ENCODE measurements at regions not wholly inside any gene's neighbourhood (a gene's known extent, or its start where the extent isn't known, plus 50 kb on each side); places are given as distances from the start of the nearest gene placed in this dataset.
A peak's percentile ranks its signal among the peaks of the same experiment; 100 is the strongest.
"Not testable (repeated sequence)": the region's sequence is repeated elsewhere in the genome, so short reads cannot be mapped to it uniquely, and the experiment has no call there.

DNA sequence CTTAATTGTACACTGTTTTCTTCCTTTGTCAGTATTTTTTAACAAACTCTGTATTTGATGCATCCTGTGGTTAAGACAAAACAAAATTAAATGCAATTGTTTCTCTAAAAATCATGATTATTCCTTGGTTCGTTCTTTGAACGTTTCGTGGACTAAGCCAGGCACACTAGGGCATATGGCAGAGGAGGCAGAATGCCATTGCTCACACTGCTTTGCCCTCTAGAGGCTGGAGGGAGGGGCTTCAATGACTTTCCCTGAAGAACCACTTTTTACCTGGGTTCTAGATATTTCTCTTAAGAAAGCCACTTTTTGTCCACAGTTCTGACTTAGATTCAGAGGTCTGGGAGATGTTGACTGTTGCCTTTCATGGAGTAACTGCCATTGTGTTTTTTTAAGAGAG, 236.2 kb upstream of the ADAMTSL1 start:
- no peak for DNase-seq

DNA sequence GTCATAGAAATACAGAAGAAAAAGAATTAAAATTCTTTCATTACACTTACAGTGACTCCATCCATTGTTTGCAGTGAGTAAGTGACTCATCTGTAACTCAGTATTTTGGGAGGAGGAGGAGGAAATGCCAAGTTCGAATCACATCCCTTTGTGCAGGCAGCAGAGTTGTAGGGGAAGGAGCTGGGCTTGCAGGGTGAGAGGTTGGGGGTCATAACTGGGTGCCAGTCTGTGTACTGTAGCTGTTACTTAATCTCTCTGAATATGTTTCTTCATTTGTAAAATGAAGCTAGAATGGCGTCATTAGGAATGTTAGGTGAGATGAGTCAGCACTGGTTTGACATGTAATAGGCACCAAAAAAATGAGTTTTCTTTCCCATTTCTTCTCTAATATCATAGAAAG, 235.7 kb upstream of the ADAMTSL1 start:
- DNase-seq: no peak

DNA sequence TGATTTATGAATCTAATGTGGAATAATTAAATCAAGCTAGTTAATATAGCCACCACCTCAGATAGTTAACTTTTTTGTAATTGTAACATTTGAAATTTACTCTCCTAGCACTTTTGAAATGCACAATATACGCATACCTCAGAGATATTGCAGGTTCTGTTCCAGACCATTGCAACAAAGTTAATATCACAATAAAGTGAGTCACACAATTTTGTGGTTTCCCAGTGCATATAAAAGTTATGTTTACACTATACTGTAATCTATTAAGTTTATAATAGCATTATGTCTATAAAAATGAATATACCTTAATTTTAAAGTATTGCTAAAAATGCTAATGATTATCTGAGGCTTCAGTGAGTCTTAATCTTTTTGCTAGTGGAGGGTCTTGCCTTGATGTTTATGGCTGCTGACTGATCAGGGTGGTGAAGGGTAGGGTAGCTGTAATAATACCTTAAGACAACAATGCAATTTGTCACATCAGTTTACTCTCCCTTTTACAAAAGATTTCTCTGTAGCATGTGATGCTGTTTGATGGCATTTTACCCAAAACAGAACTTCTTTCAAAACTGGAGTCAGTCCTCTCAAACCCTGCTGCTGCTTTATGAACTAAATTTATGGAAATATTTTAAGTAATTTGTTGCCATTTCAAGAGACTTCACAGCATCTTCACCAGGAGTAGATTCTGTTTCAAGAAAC, 235.1 kb upstream of the ADAMTSL1 start:
- DNase-seq: no peak

DNA sequence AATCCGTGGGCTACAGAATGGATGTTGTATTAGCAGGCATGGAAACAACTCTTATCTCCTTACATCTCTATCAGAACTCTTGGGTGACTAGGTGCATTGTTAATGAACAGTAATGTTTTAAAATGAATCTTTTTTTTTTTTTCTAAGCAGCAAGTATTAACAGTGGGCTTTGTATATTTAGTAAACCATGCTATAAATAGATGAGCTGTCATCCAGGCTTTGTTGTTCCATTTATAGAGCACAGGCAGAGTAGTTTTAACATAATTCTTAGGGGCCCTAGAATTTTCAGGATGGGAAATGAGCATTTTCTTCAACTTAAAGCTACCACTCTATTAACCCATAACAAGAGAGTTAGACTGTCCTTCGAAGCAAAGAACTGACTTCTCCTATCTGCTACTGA, 233.7 kb upstream of the ADAMTSL1 start:
- no peak for DNase-seq

DNA sequence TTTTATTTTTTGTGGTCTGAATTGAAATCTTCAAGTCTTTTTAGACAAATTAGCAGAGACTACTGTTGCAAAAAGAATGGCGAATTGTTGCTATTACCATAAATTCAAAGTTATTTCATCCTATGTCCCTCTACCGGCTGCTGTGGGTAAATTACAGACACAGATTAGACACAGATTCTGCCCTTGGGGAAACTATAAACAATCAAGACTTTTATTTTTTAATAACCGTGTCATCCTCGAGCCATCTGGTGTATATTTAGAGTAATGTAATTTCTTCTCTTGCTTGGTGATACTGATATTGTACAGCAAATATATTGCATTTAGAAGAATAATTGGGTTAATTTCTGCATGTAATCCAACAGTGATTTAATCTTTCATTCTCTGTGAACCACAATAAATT, 228.0 kb upstream of the ADAMTSL1 start:
- no peak for DNase-seq

DNA sequence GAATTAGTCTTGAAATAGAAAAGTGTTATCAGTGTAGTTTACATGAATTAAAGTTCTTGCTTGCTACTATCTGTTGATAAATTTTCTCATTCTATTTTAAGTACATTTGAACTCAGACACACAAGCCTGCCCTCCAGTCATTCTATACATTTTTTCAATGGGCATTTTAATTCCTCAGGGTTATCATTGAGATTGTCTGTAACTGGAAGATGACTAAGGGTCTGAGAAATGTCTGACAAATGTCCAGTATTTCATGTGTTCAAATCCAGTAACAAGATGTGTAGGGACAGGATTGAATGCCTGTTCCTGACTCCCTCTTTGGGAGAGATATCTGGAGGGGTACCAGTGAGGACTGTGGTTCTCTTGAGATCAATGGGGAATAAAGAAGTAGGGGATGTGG, 223.9 kb upstream of the ADAMTSL1 start:
- DNase-seq: no peak

DNA sequence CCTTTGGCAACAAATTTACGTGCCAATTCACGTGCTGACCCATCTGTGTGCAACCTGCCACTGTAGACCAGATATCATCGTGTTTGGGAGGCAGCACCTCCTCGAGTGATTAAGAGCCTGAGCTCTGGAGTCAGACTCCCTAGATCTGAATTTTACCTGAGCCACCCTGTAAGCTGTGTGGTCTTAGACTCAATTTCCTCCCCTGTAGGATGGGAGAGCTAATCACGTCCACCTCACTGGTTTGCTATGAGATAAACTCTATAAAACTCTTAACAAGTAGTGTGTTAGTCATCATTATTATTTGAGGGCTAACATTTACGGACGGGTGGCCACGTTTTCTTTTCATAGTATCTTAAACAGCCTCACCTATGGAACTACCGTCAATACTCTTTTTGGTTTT, 220.0 kb upstream of the ADAMTSL1 start:
- no peak for DNase-seq

DNA sequence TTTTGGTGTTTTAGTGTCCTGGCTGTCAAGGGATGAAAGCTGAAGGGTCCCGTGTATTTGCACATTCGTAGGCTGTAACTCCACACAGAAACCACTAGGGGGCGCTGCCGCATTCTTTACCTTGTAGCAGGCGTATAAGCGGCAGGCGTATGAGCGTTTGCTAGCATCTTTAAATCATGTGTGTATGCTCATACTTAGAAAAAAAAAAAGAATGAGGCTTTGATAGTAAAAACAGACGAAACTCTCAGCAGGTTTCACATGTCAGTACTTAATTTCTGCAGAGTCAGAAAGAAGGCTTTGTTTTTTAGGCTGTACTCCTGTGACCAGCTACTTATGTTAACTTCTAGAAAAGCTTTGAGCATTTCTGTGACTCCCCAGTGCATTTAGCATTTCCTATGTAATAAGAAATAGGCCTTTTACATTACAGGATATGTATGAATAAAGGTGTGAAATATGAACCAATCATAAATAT, 218.8 kb upstream of the ADAMTSL1 start:
- peak; percentile 67 for DNase-seq

DNA sequence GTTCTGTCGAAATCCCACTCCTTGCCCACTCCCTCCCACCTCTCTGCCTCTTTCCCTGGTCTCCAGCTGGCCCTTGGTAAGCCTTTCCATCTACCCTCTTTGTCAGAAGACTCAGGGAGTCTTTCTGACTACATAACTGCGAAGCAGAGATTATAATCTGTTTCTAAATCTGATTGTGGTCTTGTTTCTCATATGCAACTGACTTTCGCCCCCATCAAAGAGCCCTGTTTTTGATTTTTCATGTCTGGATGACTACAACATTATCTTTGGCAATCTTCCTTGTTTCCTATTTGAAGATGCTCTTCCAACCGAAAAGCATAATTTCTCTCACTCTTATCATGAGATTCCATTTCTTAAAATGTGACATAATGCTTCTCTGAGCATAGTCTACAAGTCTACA, 218.2 kb upstream of the ADAMTSL1 start:
- DNase-seq: no peak

DNA sequence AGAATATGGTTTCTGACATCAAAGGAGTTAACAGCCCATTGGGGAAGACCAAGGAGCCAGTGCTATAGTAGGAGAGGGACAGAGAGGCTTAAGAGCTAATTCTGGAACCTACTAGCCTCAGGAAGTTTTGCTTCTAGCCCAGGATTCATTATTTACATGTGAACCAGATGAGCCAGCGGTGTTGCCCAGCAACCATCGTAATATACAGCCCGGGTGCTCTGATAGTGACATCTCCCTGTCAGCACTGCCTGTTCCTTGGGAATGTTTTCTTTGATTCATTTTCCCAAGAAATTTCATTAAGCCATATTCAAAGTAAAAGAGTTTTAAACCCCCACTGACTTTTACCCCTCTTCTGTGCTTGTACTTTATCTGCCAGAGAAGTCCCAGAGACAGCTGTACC, 217.4 kb upstream of the ADAMTSL1 start:
- no peak for DNase-seq

DNA sequence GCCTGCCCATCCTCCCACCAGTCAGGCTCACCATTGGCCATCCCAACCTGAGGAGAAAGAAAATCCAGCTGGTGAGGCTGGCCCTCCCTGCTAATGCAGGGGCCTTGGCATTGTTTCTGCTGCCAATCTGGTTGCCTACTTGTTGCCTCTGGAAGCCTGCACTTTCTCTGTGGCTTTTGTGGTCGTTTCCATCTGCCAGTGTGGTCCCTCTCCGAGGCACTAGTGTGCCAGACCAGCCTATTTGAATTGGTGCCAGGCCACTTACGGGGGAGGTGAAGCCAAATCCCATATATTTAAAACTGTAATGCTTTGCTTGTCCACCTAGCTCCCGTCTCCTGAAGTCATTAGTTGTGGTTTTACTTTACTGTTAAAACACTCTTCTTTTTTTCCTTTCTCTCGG, 213.4 kb upstream of the ADAMTSL1 start:
- DNase-seq: no peak

DNA sequence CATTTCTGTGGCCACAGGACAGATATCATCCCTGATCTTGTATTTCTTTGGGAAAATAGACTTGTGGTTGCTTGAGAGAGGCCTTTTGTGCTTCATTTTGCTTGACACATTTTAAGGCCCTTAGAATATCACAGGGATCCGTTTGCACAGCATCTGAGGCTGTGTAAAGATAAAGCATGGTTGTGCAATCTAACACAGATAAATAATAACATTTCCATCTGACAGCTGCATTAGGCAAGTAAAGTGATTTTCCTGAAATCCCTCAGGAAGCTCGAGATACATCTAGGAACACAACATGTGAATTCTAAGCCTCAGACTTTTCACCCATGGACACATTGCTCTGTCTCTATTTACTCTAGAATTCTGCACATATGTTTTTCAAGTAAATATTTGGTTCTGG, 212.8 kb upstream of the ADAMTSL1 start:
- no peak for DNase-seq

DNA sequence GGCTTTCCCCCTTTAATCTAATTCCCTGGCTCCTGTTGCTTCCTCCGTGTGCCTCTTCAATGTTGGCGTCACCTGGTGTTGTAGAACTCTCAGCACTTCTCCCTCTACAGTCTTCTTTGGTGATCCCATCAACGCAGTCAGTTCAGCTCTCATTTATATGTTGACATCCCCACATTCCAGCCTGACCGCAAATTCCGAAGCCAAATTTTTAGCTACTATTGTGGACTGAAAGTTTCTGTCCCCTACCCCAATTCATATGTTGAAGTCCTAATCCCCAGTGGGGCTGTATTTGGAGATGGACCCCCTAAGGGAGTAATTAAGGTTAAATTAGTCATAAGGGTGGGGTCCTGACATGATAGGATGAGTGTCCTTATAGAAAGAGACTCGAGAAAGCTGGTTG, 210.6 kb upstream of the ADAMTSL1 start:
- no peak for DNase-seq

DNA sequence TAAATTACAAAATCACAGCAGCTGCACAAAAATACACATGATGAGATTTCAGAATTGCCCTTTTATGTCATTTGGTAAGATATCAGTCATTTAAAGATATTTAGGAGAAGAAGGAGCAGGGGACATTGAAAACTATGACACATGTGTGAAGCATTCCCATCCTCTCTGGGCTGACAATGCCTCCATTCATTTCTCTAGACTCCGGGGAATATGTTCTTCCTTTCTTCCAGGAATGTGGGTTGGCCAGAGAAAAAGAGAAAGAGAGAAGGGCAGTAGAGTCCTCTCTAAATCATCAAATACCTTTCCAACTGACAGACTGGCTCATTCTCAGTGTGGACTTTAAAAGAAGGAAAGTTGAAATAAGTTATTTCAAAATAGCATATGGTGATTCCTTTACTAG, 205.6 kb upstream of the ADAMTSL1 start:
- DNase-seq: no peak

DNA sequence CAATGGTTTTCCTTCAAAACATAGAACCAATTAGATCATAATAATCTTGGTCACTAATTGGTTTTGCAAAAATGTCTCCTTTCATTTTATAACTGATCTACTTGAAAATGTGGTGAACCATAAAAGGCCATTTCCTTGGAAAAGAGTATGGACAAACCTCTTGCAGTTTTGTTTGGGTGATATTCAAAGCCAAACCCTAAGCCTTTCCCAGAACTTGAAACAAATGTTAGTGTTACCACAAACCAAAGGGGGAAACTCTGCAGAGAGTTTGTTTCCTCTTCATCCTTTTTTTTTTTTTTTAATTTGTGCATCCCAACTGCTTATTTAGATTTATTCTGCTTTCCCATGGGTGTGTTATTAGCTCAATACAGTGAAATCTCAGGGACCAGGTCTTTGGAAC, 204.4 kb upstream of the ADAMTSL1 start:
- DNase-seq: no peak

DNA sequence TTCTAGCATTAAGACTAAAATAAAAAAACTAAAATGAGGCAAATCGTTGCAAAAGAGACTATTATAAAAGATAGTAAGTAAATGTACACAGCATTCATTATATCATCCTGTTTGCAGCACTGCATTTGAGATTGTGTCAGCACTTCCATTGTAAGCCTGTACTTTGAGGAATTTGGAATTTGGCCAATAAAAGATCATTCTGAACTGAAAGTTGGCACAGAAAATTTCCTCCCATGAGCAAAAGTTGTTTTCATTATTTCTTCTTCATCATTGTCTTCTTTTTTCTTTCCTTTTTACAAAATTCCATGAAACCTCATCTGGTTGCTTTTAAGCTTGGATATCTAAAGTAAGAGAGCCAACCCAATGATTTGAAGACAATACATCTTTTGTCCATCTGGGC, 199.3 kb upstream of the ADAMTSL1 start:
- DNase-seq: no peak

DNA sequence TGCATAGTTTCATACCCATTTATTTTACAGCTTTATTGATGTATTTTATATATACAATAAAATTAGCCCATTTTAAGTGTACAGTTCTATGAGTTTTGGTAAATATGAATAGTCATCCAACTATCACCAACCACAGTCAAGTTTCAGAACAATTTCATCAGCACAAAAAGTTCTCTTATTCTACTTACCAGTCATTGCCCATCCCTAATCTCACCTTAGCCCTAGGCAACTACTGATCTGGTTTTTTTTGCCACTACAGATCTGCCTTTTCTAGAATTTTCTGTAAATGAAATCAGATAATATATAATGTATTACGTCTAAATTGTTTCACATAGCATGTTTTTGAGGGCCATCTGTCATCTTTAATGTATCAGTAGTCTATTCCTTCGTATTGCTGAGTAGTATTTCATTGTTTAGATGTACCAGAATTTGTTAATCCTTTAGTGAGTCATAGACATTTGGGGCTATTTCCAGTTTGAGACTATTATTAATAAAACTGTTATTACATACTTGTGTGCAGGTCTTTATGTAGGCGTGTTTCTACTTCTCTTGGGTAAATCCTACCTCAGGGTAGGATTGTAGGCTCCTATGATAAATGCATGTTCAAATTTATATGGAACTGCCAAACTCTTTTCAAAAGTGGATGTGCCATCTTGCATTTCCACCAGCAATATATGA, 198.5 kb upstream of the ADAMTSL1 start:
- DNase-seq: no peak

DNA sequence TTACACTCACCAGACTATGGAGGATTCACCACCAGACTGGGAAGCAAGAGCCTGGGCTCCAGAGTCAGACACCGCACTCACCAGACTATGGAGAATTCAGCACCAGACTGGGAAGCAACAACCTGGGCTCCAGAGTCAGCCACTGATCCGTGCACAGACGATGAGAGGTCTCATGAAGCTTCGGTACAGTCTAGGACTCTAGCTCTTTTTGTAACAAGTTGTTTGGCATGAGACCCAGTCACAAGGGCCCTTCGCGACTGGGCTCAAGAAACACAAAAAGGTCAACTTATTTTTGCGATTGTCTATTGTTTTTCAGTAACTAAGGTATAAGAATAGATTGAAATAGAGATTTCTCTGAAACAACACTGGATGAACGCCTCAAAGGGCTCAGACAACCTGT, 192.7 kb upstream of the ADAMTSL1 start:
- no peak for DNase-seq

DNA sequence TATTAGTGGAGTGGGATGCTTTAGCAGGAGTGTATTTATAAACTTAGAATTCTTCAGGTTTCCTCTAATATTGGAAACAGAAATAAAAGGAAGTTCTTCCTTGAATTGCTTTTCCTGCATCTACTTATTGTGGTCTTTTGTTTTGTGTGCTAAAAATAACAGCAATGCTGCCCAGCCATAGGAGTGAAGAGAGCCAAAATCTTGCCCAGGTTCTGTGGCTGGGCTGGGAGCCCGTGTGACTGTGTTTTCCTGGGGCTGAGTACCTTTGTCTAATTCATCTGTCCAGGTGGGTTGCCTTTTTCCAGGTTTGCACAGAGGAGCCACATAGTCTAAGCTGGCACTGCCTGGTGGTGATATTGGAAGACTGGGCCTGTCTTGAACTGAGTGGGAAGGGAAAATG, 179.7 kb upstream of the ADAMTSL1 start:
- DNase-seq: no peak

DNA sequence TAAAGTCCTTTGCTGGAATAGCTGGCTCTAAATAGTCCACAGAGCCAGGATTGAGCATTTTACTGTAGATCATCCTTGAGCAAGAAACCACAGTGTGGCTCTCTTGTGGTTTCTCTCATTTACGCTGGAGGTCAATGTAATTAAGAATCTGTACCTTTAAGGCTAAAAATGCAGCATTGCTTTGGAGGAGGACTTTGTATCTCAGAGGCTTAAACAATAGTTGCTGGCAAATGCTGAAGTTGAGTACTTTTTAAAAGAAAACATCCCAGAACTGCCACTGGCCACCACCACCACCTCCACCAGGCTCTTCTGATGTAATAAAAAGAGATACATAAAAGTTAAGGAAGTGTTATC, 177.3 kb upstream of the ADAMTSL1 start:
- DNase-seq: no peak

DNA sequence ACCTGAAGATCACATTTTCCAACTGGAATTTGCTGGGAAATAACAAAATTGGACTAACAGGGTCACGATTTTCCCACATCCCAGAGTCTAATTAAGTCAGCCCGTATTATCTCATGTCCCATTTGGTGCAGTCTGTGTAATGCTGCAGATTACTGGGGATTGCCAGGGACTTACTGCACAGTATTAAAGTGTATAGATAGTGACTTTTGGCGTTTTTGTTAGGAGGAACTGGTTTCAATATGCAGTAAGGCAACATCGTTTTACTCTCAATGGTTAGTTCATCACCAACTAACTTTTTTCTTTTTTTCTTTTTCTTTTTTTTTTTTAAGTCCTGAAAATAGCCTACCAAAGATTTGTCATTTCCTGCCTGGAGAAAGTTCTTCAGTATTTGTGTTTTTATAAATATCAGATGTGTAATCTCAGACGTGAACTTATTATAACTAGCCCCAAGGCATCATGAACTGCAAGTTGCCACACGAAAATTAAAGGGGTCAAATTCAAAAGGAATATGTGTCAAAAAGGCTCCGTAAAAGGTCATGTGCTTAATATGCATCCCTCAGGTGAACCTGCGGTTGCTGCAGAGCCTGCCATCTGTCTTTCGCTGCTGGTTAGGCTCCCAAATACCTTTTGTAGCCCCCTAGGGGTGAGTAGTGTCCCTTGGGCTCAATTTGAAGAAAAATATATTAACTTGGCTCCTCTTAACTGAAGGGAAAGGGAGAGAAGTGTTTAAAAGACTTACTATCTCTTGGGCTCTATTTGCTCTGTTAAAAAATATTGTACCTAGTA, 176.7 kb upstream of the ADAMTSL1 start:
- DNase-seq: no peak

DNA sequence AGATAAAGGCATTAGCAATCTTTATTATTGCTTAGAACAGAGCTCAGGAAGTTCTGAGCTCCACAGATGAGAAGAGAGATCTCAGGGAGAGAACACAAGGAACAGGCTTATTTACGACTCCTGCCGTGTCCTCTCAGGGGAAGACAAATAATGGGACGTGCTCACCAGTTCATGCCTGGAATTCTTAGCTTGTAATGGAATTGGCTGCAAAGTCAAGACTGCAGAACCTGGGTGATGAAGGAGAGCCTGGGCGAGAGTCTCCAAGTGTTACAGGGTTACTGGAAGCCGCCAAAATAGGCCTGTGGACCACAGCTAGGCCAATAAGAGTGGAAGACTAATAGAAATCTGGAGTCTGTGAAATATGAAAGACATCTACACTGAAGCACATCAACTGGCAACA, 174.5 kb upstream of the ADAMTSL1 start:
- DNase-seq: no peak

DNA sequence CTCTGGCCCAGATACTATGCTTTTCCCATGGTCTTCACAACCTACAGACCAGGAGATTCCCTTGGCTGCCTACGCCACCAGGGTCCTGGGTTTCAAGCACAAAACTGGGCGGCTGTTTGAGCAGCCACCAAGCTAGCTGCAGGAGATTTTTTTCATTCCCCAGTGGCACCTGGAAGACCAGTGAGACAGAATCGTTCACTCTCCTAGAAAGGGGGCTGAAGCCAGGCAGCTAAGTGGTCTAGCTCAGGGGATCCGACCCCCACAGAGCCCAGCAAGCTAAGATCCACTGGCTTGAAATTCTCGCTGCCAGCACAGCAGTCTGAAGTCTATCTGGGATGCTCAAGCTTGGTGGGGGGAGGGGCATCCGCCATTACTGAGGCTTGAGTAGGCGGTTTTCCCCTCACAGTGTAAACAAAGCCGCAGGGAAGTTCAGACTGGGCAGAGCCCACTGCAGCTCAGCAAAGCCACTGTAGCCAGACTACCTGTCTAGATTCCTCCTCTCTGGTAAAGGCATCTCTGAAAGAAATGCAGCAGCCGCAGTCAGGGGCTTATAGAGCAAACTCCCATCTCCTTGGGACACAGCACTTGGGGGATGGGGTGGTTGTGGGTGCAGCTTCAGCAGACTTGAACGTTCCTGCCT, 168.7 kb upstream of the ADAMTSL1 start:
- not testable (repeated sequence) for DNase-seq

DNA sequence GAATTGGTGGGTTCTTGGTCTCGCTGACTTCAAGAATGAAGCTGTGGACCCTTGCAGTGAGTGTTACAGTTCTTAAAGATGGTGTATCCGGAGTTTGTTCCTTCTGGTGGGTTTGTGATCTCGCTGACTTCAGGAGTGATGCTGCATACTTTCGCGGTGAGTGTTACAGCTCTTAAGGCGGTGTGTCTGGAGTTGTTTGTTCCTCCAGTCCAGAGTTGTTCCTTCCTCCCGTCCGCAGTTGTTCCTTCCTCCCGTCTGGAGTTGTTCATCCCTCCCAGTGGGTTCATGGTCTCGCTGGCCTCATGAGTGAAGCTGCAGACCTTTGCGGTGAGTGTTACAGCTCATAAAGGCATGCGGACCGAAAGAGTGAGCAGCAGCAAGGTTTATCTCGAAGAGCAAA, 159.6 kb upstream of the ADAMTSL1 start:
- no peak for DNase-seq
